Tibial nerve (tissue), 4 donors: ENCODE measurements at regions not wholly inside any gene's neighbourhood (a gene's known extent, or its start where the extent isn't known, plus 50 kb on each side); places are given as distances from the start of the nearest gene placed in this dataset.

Source experiments
- DNase-seq, 2 donors: peaks; one replicate each; pipeline ENCODE4 v3.0.0-alpha.2; 2019; ENCODE audit warnings: low spot score in 2 of 2
- H3K27ac ChIP-seq, 4 donors: fragments of 200-600 bp; sonication (generic) in 3 of 4; one replicate each; pipeline ENCODE4 v1.5.1; 2017 to 2019; ENCODE audit warnings: mild to moderate bottlenecking in 1 of 4
- H3K27me3 ChIP-seq, 2 donors: fragments of 200-600 bp; sonication (generic) in 1 of 2; one replicate each; pipeline versions ENCODE4 v1.5.1 to v1.6.0; 2017 to 2019
- H3K36me3 ChIP-seq, 3 donors: fragments of 200-600 bp; sonication (generic); one replicate each; pipeline ENCODE4 v1.5.1; 2018 to 2019
- H3K4me1 ChIP-seq, 4 donors: fragments of 200-600 bp; sonication (generic) in 3 of 4; one replicate each; pipeline ENCODE4 v1.5.1; 2017 to 2019
- H3K4me3 ChIP-seq, 4 donors: fragments of 200-600 bp; sonication (generic) in 3 of 4; one replicate each; pipeline ENCODE4 v1.5.1; 2017 to 2019; ENCODE audit warnings: mild to moderate bottlenecking in 1 of 4, moderate library complexity in 1 of 4
- H3K9me3 ChIP-seq, 4 donors: fragments of 200-600 bp; sonication (generic) in 3 of 4; one replicate each; pipeline ENCODE4 v1.5.1; 2017 to 2019
- CTCF ChIP-seq, 5 experiments: fragments of 200-600 bp in 3 of 5; fragments of 450-650 bp in 2 of 5; sonication (generic) in 3 of 5; IDR thresholded peaks; one replicate each; pipeline ENCODE4 v1.5.1; 2016 to 2019; ENCODE audit warnings: antibody characterized with exemption in 5 of 5, mild to moderate bottlenecking in 3 of 5, moderate library complexity in 2 of 5
- EP300 ChIP-seq, 2 donors: sonication (generic); formaldehyde crosslinking; IDR thresholded peaks; one replicate each; pipeline ENCODE4 v1.6.1; 2017; ENCODE audit warnings: antibody characterized with exemption in 2 of 2, mild to moderate bottlenecking in 1 of 2
- POLR2A ChIP-seq, 2 donors: fragments of 450-650 bp; IDR thresholded peaks; one replicate each; pipeline ENCODE4 v1.6.1; 2017; ENCODE audit warnings: antibody characterized with exemption in 2 of 2, mild to moderate bottlenecking in 2 of 2, moderate library complexity in 2 of 2
- WGBS, 2 donors: methylation state at CpG; one replicate each; pipeline ENCODE4 v1.1.5; 2018; 5-methylcytosine and 5-hydroxymethylcytosine counted together

GRCh38 chr9:80320916-80321315, 749.2 kb downstream of the TLE4 start:
- no peaks in the 10 kb centered on the region for H3K9me3 ChIP-seq
- no peak overlapping the region for H3K27ac ChIP-seq
- no peak for DNase-seq
- no peaks in the 10 kb centered on the region for H3K27me3 ChIP-seq
- WGBS, 2 donors, result 57 to 60% methylated on average over 3 of the region's 3 CpGs
- peaks cover 0 to 11% (median 2%) of the 10 kb centered on the region in 4 donors for H3K4me1 ChIP-seq
- no peaks in the 10 kb centered on the region for H3K36me3 ChIP-seq
- no peak overlapping the region for H3K4me3 ChIP-seq
- TF ChIP-seq CTCF (IDR thresholded peaks at IDR 0.05) (no peak), POLR2A (IDR thresholded peaks at IDR 0.05) (no peak)

- H3K9me3 ChIP-seq, result no peaks in the 10 kb centered on the region
- WGBS, 2 donors, result 25 to 26% methylated on average over 4 of the region's 4 CpGs
- TF ChIP-seq EP300 (IDR thresholded peaks at IDR 0.05) (no peak), POLR2A (IDR thresholded peaks at IDR 0.05) (no peak), CTCF (IDR thresholded peaks at IDR 0.05) (no peak)
- no peaks in the 10 kb centered on the region for H3K36me3 ChIP-seq
- H3K4me3 ChIP-seq, result no peak overlapping the region
- no peaks in the 10 kb centered on the region for H3K27me3 ChIP-seq
- H3K27ac ChIP-seq, result no peak overlapping the region
- no peak for DNase-seq
- H3K4me1 ChIP-seq, result peaks cover 0 to 11% (median 2%) of the 10 kb centered on the region in 4 donors
These were observed 748.7 kb downstream of the TLE4 start for GRCh38 chr9:80320480-80320879.

GRCh38 chr9:80305136-80305535, 733.4 kb downstream of the TLE4 start:
- no peak for TF ChIP-seq CTCF (IDR thresholded peaks at IDR 0.05)
- no peak for TF ChIP-seq EP300 (IDR thresholded peaks at IDR 0.05)
- no peak for TF ChIP-seq POLR2A (IDR thresholded peaks at IDR 0.05)
- Histone ChIP-seq H3K27ac (no peak overlapping the region), H3K4me3 (no peak overlapping the region), H3K4me1 (no peaks in the 10 kb centered on the region), H3K9me3 (no peaks in the 10 kb centered on the region), H3K36me3 (no peaks in the 10 kb centered on the region), H3K27me3 (no peaks in the 10 kb centered on the region)
- 84 to 88% methylated on average over 1 of the region's 1 CpG for whole genome bisulfite sequencing, 2 donors
- DNase-seq, result no peak

- Histone ChIP-seq H3K27me3 (no peaks in the 10 kb centered on the region), H3K27ac (no peak overlapping the region), H3K4me1 (no peaks in the 10 kb centered on the region), H3K4me3 (no peak overlapping the region), H3K36me3 (no peaks in the 10 kb centered on the region), H3K9me3 (peaks cover 0 to 9% (median 0%) of the 10 kb centered on the region in 4 donors)
- DNase-seq, result no peak
- TF ChIP-seq EP300 (IDR thresholded peaks at IDR 0.05), result no peak
- 97 to 100% methylated on average over 1 of the region's 1 CpG for WGBS, 2 donors
These were observed 723.2 kb downstream of the TLE4 start for GRCh38 chr9:80294955-80295354.

- no peak overlapping the region for H3K4me3 ChIP-seq
- DNase-seq, result no peak
- H3K27ac ChIP-seq, result no peak overlapping the region
- no peaks in the 10 kb centered on the region for H3K27me3 ChIP-seq
- WGBS, 2 donors, result 81 to 88% methylated on average over 1 of the region's 1 CpG
- no peaks in the 10 kb centered on the region for H3K4me1 ChIP-seq
- peaks cover 0 to 9% (median 0%) of the 10 kb centered on the region in 4 donors for H3K9me3 ChIP-seq
- TF ChIP-seq CTCF (IDR thresholded peaks at IDR 0.05) (no peak), POLR2A (IDR thresholded peaks at IDR 0.05) (no peak)
- no peaks in the 10 kb centered on the region for H3K36me3 ChIP-seq
These were observed 722.6 kb downstream of the TLE4 start for GRCh38 chr9:80294318-80294717.

GRCh38 chr9:80292231-80292630, 720.5 kb downstream of the TLE4 start:
- peaks cover 0 to 9% (median 0%) of the 10 kb centered on the region in 4 donors for H3K9me3 ChIP-seq
- TF ChIP-seq CTCF (IDR thresholded peaks at IDR 0.05) (no peak), POLR2A (IDR thresholded peaks at IDR 0.05) (no peak), EP300 (IDR thresholded peaks at IDR 0.05) (no peak)
- 65 to 66% methylated on average over 2 of the region's 2 CpGs for WGBS, 2 donors

More at GRCh38 chr9:80292231-80292630, 720.5 kb downstream of the TLE4 start:
- no peak overlapping the region for H3K27ac ChIP-seq
- no peaks in the 10 kb centered on the region for H3K27me3 ChIP-seq
- H3K4me3 ChIP-seq, result no peak overlapping the region
- no peak for DNase-seq
- H3K4me1 ChIP-seq, result no peaks in the 10 kb centered on the region
- no peaks in the 10 kb centered on the region for H3K36me3 ChIP-seq
